Cardiac muscle cell (in vitro differentiated cells and primary cell): ENCODE measurements at regions not wholly inside any gene's neighbourhood (a gene's known extent, or its start where the extent isn't known, plus 50 kb on each side); places are given as distances from the start of the nearest gene placed in this dataset.
A peak's percentile ranks its signal among the peaks of the same experiment; 100 is the strongest.
"Not testable (repeated sequence)": the region's sequence is repeated elsewhere in the genome, so short reads cannot be mapped to it uniquely, and the experiment has no call there.

Experiments
- DNase-seq, 2 donors: peaks; one replicate each; pipeline versions ENCODE4 v3.0.0 to v3.0.0-alpha.2; 2010 to 2017; ENCODE audit warnings: low read depth in 1 of 2, low spot score in 1 of 2
- H3K27ac ChIP-seq: fragments of 200-600 bp; sonication (generic); 2 replicates; pipeline ENCODE4 v1.5.1; 2016
- H3K27me3 ChIP-seq: fragments of 200-600 bp; sonication (generic); 2 replicates; pipeline ENCODE4 v1.6.0; 2016; ENCODE audit warnings: control low read depth
- H3K36me3 ChIP-seq: fragments of 200-600 bp; sonication (generic); 2 replicates; pipeline ENCODE4 v1.5.1; 2016; ENCODE audit warnings: control low read depth
- H3K4me1 ChIP-seq: fragments of 200-600 bp; sonication (generic); 2 replicates; pipeline ENCODE4 v1.8.1; 2017; ENCODE audit warnings: low read depth, mild to moderate bottlenecking, mixed run types
- H3K4me3 ChIP-seq: fragments of 200-600 bp; sonication (generic); 2 replicates; pipeline ENCODE4 v1.5.1; 2016; ENCODE audit warnings: mild to moderate bottlenecking
- H3K9me3 ChIP-seq: fragments of 200-600 bp; sonication (generic); 2 replicates; pipeline ENCODE4 v1.5.1; 2017; ENCODE audit warnings: low read depth, mild to moderate bottlenecking, control low read depth
- CTCF ChIP-seq: IDR thresholded peaks from 2 replicates; pipeline ENCODE4 v1.5.1; 2012; ENCODE audit warnings: low read depth, mild to moderate bottlenecking, low read length

DNA sequence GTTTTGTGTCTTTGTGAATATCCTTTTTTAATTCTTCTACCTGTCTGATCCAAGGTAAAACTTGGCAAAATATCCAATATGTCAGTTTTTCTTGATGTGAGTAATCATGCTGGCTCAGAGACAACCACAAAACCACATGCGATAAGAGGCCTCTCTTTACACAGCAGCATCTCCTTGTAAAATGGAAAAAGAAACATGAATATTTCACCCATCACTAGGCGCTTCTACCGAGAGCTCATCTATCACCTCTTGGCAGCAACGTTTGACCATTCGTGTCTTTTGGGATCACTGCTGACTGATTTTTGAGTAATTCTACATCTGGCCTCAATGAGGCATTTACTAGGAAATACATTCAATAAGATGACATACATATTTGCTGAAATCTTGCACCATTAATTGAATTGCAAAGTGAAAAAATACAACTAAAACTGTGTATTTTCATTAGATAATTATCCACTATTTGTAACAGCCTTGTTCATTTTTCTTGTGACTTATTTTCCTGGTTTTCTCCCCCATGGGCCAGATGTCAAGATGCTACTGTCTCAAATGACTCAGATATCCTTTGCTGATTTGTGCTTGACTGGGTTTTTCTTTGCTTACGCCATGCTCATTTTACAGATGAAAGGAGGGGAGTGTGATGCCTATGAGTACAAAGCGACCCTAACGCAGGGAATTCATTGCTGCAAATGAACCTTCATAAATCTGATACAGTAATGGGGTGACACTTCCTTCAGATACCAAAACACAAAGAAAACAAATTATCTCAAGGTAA is 467.5 kb downstream of the FBXO15 start:
- no peaks in the 10 kb centered on the region for H3K36me3 ChIP-seq
- no peak overlapping the region for H3K4me3 ChIP-seq
- H3K27me3 ChIP-seq: no peaks in the 10 kb centered on the region
- no peak for TF ChIP-seq CTCF
- DNase-seq: peak in 1 of 2 donors; percentile 24
- peaks cover 17% of the 10 kb centered on the region for H3K4me1 ChIP-seq
- H3K27ac ChIP-seq: no peak overlapping the region
- no peaks in the 10 kb centered on the region for H3K9me3 ChIP-seq

DNA sequence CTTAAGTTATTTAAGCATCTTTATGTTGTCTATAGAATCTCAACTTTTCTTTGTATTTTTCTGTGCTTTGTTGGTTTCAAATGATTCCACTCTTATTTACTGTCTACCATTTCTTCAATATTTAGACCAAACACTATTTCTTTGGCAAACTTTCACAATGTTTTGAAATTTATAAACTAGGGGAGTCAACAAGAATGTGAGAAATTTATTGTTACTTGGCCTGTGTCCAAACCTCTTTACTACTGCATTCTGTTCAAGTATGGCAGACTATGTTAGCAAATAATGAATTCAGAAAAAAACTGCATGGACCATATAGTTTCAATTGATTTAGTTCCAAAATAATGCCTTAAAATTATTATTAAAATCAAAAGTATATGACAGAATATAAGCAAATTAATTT is 470.2 kb downstream of the FBXO15 start:
- H3K36me3 ChIP-seq: no peaks in the 10 kb centered on the region
- no peaks in the 10 kb centered on the region for H3K27me3 ChIP-seq
- no peak for TF ChIP-seq CTCF
- H3K9me3 ChIP-seq: no peaks in the 10 kb centered on the region
- no peak overlapping the region for H3K27ac ChIP-seq
- H3K4me1 ChIP-seq: no peaks in the 10 kb centered on the region
- H3K4me3 ChIP-seq: no peak overlapping the region
- peak in 1 of 2 donors; percentile 54 for DNase-seq

DNA sequence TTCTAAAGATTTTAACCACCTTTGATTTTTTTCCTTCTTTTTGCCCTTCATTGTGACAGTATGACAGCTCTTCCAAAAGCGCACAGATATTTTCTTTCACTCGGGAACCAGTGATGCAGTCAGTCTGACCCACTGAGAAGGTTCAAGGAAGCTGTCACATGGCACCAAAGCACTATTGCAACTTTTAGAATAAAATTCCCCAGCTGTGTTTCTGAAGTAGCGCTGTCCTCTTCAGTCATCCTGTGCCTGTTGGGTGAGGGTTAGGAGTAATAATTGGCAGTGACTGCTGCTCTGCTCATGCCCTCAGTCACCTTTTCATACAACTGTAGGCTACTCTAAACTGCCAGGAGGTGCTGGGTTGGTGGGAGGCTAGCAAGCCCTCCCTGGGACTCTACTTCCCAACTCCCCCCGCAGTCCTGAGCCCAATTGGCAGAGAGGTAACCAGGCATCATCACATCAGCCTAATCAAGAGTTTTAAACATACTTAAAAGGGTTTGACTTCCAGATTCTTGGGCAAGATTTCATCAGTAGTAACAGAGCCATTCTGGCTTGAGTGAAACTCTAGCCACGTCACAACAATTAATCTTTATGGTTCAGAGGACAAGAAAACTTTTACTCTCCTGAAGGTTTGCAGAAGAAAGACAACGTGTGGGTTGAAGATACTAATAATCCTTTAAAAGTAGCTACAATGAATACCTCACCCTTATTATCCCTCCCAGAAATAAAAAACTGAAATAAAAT is 473.3 kb downstream of the FBXO15 start:
- no peaks in the 10 kb centered on the region for H3K9me3 ChIP-seq
- no peak overlapping the region for H3K4me3 ChIP-seq
- H3K36me3 ChIP-seq: no peaks in the 10 kb centered on the region
- no peaks in the 10 kb centered on the region for H3K4me1 ChIP-seq
- DNase-seq: no peak
- TF ChIP-seq CTCF: no peak
- no peaks in the 10 kb centered on the region for H3K27me3 ChIP-seq
- H3K27ac ChIP-seq: no peak overlapping the region

- not testable (repeated sequence) for H3K36me3 ChIP-seq, H3K4me3 ChIP-seq, DNase-seq, H3K27me3 ChIP-seq, H3K4me1 ChIP-seq, H3K9me3 ChIP-seq, H3K27ac ChIP-seq
These were observed 476.2 kb downstream of the FBXO15 start for GRCh38 chr18:73671480-73671879.

DNA sequence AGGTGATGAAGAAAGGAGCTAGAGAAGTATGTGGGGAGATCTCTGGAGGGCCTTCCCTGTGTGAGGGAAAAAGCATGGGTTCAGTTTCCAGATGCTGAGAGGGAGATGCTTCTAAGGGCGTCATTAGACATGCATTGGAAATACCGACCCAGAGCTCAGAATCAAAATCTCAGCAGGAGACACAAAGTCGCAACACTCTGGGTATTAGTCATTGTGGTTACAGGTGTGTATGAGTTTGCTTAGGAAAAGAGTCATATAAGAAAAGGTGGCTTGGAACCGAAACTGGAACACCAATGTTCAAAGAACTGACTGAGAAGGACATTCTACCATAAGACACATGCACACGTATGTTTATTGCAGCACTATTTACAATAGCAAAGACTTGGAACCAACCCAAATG is 477.1 kb downstream of the FBXO15 start:
- no peaks in the 10 kb centered on the region for H3K9me3 ChIP-seq
- no peaks in the 10 kb centered on the region for H3K36me3 ChIP-seq
- no peak overlapping the region for H3K4me3 ChIP-seq
- H3K27ac ChIP-seq: no peak overlapping the region
- TF ChIP-seq CTCF: no peak
- no peaks in the 10 kb centered on the region for H3K4me1 ChIP-seq
- H3K27me3 ChIP-seq: no peaks in the 10 kb centered on the region
- DNase-seq: no peak

DNA sequence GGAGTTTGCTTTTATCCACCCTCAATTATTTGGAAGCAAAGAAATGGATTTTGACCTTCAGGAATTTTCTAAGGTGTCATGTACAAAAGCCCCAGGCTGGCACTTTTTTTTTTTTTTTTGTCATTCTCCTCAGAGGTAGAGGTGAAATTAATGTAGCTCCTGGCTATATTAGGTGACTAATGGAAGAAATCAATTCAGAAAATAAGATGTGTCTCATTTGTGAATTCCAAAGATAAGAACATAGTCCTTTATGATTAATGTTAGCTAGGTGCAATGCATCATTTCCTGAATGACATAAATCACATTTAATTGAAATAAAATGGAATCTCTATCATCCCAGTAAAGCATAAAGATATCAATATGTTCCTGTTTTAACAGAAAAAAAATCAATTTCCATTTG is 477.6 kb downstream of the FBXO15 start:
- Histone ChIP-seq H3K4me1 (no peaks in the 10 kb centered on the region), H3K36me3 (no peaks in the 10 kb centered on the region), H3K9me3 (no peaks in the 10 kb centered on the region), H3K27ac (no peak overlapping the region), H3K27me3 (no peaks in the 10 kb centered on the region), H3K4me3 (no peak overlapping the region)
- DNase-seq: no peak
- TF ChIP-seq CTCF: no peak
